Brain microvascular endothelial cell (primary cell): ENCODE measurements at regions not wholly inside any gene's neighbourhood (a gene's known extent, or its start where the extent isn't known, plus 50 kb on each side); places are given as distances from the start of the nearest gene placed in this dataset.

Experiments
- DNase-seq: peaks from one replicate; pipeline ENCODE4 v3.0.0-alpha.2; 2020
- H3K27ac ChIP-seq: fragments of 250-450 bp; sonication (Bioruptor Pico); 2 replicates; pipeline ENCODE4 v1.5.1; 2020; ENCODE audit warnings: mild to moderate bottlenecking, moderate library complexity
- H3K27me3 ChIP-seq: fragments of 250-450 bp; sonication (Bioruptor Pico); replicated peaks from 2 replicates; pipeline ENCODE4 v1.5.1; 2020; ENCODE audit warnings: mild to moderate bottlenecking
- H3K36me3 ChIP-seq: fragments of 250-450 bp; sonication (Bioruptor Pico); replicated peaks from 2 replicates; pipeline ENCODE4 v1.5.1; 2020; ENCODE audit warnings: mild to moderate bottlenecking
- H3K4me3 ChIP-seq: 2 replicates; pipeline ENCODE4 v1.5.1; 2011; ENCODE audit warnings: low read depth, mild to moderate bottlenecking, control low read depth, low read length, moderate library complexity
- in situ Hi-C: cut with HindIII; loops from 2 replicates; pipeline ENCODE4 v1.10.0; 2017; ENCODE audit warnings: low sequenced_read_pairs, low pct_ligation_motif_present
- TF ChIP-seq, protein P1 (sequence below): IDR thresholded peaks from 2 replicates; pipeline ENCODE4 v1.5.1; 2011; ENCODE audit warnings: low read depth, mild to moderate bottlenecking, moderate library complexity, low read length, control low read depth, inconsistent platforms; ENCODE audit errors: missing control alignments

DNA sequence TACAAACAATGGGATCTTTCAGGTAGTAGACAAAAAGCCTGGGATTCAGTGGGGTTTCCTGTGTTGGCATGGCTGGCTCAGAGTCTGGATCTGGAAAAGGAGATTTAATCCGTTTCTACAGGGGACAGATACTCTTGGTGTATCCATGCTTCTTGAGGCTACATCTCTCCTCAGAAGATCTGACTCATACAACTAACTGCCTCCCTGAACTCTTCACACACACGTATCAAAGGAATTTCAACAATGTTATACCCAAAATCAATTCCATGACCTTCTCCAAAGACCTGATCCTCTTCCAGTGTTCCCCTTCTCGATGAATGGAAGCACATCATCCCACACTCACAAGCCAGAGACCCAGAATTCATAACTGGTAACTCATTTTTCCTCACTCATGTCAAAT lies 435.3 kb upstream of the NBEA start:
- Histone ChIP-seq H3K4me3 (no peak overlapping the region), H3K36me3 (no peaks in the 10 kb centered on the region), H3K27ac (no peak overlapping the region), H3K27me3 (no peaks in the 10 kb centered on the region)
- no peak for DNase-seq
- in situ Hi-C loops: no loop called here
- TF ChIP-seq, protein P1, sequence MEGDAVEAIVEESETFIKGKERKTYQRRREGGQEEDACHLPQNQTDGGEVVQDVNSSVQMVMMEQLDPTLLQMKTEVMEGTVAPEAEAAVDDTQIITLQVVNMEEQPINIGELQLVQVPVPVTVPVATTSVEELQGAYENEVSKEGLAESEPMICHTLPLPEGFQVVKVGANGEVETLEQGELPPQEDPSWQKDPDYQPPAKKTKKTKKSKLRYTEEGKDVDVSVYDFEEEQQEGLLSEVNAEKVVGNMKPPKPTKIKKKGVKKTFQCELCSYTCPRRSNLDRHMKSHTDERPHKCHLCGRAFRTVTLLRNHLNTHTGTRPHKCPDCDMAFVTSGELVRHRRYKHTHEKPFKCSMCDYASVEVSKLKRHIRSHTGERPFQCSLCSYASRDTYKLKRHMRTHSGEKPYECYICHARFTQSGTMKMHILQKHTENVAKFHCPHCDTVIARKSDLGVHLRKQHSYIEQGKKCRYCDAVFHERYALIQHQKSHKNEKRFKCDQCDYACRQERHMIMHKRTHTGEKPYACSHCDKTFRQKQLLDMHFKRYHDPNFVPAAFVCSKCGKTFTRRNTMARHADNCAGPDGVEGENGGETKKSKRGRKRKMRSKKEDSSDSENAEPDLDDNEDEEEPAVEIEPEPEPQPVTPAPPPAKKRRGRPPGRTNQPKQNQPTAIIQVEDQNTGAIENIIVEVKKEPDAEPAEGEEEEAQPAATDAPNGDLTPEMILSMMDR: no peak

DNA sequence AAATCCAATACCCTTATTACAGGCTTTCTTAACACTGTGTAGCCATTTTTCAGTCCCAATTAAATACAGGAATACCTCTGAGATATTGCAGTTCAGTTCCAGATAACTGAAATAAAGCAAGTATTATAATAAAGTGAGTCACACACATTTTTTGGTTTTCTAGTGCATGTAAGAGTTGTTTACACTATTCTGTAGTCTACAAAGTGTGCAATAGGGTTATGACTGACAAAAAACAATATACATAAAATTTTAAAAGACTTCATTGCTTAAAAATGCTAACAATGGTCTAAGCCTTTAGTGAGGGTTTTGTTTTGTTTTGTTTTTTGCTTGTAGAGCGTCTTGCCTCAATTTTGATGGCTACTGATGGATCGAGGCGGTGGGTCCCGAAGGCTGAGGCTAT lies 434.4 kb upstream of the NBEA start:
- Histone ChIP-seq H3K36me3 (no peaks in the 10 kb centered on the region), H3K27me3 (no peaks in the 10 kb centered on the region), H3K27ac (no peak overlapping the region), H3K4me3 (no peak overlapping the region)
- in situ Hi-C loops: no loop called here
- TF ChIP-seq, protein P1: no peak
- no peak for DNase-seq

GRCh38 chr13:34512817-34513216 lies 429.3 kb upstream of the NBEA start:
- Histone ChIP-seq H3K36me3 (no peaks in the 10 kb centered on the region), H3K27ac (no peak overlapping the region), H3K4me3 (no peak overlapping the region), H3K27me3 (no peaks in the 10 kb centered on the region)
- DNase-seq: no peak
- in situ Hi-C loops: no loop called here
- TF ChIP-seq, protein P1: no peak

- H3K27ac ChIP-seq: no peak overlapping the region
- TF ChIP-seq, protein P1: no peak
- no peak overlapping the region for H3K4me3 ChIP-seq
- no peaks in the 10 kb centered on the region for H3K27me3 ChIP-seq
- no peak for DNase-seq
- in situ Hi-C loops: no loop called here
- no peaks in the 10 kb centered on the region for H3K36me3 ChIP-seq
Observed at GRCh38 chr13:34513526-34513925, 428.5 kb upstream of the NBEA start.

GRCh38 chr13:34515201-34515600 lies 426.9 kb upstream of the NBEA start:
- H3K36me3 ChIP-seq: no peaks in the 10 kb centered on the region
- no peak for DNase-seq
- H3K27me3 ChIP-seq: no peaks in the 10 kb centered on the region
- TF ChIP-seq, protein P1: no peak
- H3K4me3 ChIP-seq: no peak overlapping the region
- H3K27ac ChIP-seq: no peak overlapping the region
- in situ Hi-C loops: no loop called here

- in situ Hi-C loops: no loop called here
- TF ChIP-seq, protein P1: no peak
- Histone ChIP-seq H3K27me3 (no peaks in the 10 kb centered on the region), H3K4me3 (no peak overlapping the region), H3K27ac (no peak overlapping the region), H3K36me3 (no peaks in the 10 kb centered on the region)
- no peak for DNase-seq
Observed at GRCh38 chr13:34521171-34521570, 420.9 kb upstream of the NBEA start.
